Left cardiac atrium (tissue), 4 donors: ENCODE measurements at regions not wholly inside any gene's neighbourhood (a gene's known extent, or its start where the extent isn't known, plus 50 kb on each side); places are given as distances from the start of the nearest gene placed in this dataset.
"Not testable (repeated sequence)": the region's sequence is repeated elsewhere in the genome, so short reads cannot be mapped to it uniquely, and the experiment has no call there.

Source experiments
- ATAC-seq, 2 donors: fragments of 200-7000 bp; cut with Tn5 transposase; one replicate each; pipeline ENCODE4 v1.9.1; 2020; ENCODE audit warnings: mild to moderate bottlenecking in 2 of 2, moderate library complexity in 2 of 2
- DNase-seq: peaks from one replicate; pipeline ENCODE4 v3.0.0-alpha.2; 2020
- intact Hi-C, 2 donors: fragments of 100-400 bp; cut with DNase I; formaldehyde crosslinking; loops; one replicate each; pipeline versions ENCODE4 v1.14.1 to v1.15.1; 2022 to 2023
- donor health status: DM: no; HTN: yes; CAD: no.
- donor health status: DM: no; HTN: yes; CAD: no; lungs with severe emphysema.
- donor health status: DM: yes; HTN: yes; CAD: no.
- donor health status: Dilated cardiomyopathy.

DNA sequence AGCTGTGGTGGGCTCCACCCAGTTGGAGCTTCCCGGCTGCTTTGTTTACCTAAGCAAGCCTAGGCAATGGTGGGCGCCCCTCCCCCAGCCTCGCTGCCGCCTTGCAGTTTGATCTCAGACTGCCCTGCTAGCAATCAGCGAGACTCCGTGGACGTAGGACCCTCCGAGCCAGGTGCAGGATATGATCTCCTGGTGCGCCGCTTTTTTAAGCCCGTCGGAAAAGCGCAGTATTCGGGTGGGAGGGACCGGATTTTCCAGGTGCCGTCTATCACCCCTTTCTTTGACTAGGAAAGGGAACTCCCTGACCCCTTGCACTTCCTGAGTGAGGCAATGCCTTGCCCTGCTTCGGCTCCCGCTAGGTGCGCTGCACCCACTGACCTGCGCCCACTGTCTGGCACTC is 170.9 kb upstream of the ZBTB20 start:
- DNase-seq, ATAC-seq: not testable (repeated sequence)

GRCh38 chr3:115321400-115321805 is 174.3 kb upstream of the ZBTB20 start:
- no peak for DNase-seq
- intact Hi-C loops, result no loop called here
- peak in 1 of 2 donors; percentile 14 for ATAC-seq

More for the DNA sequence above, 170.9 kb upstream of the ZBTB20 start:
- intact Hi-C loops, result not testable (repeated sequence)

DNA sequence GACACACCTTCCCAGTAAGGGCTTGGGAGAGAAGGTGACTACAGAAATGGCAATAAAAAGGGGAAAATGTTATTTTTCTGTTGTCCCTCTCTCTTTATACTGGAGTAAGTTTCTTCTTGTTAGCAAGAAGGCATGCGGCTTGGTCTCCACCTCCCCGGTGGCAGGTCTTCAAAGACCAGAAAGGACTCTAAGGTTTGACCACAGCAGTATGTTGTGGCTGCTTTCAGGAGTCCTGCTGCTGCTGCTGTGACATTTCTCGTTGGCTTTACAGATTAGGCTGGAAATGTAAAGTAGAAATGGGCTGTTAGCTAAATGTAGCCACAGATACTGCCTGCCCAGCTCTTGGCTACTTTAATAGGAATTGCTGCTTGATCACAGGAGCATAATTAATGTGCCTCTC is 175.8 kb upstream of the ZBTB20 start:
- DNase-seq, result no peak
- intact Hi-C loops, result no loop called here
- no peak for ATAC-seq

GRCh38 chr3:115323380-115323779 is 176.3 kb upstream of the ZBTB20 start:
- intact Hi-C loops, result no loop called here
- no peak for ATAC-seq

DNA sequence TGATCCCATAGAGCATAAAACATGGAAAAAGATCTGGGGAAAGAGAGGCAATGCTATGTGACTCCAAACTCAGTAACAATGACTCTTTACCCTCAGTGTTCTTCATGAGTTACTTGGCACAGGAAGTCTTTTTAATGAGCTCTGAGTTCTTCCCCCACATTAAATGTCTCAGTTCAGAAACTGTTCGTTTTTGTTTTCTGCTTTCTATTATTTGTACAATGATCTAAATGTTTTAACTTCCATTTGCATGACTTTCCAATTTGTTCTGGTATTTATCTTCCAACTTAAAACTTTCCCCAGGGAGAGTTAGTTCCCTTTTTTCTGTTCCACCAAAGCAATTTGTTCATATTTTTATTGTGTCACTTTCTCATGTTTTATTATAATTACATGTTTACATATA is 177.0 kb upstream of the ZBTB20 start:
- DNase-seq, result no peak
- no peak for ATAC-seq
- intact Hi-C loops, result no loop called here

More at GRCh38 chr3:115323380-115323779, 176.3 kb upstream of the ZBTB20 start:
- DNase-seq, result no peak

- intact Hi-C loops, result no loop called here
- peak; percentile 21 for DNase-seq
These were observed 178.5 kb upstream of the ZBTB20 start for GRCh38 chr3:115325539-115325938.

GRCh38 chr3:115330430-115330829 is 183.3 kb upstream of the ZBTB20 start:
- no peak for ATAC-seq
- DNase-seq, result no peak
- intact Hi-C loops, result no loop called here

More at GRCh38 chr3:115325539-115325938, 178.5 kb upstream of the ZBTB20 start:
- ATAC-seq, result no peak

GRCh38 chr3:115332998-115333397 is 185.9 kb upstream of the ZBTB20 start:
- intact Hi-C loops, result no loop called here
- DNase-seq (no peak), ATAC-seq (no peak)

GRCh38 chr3:115336836-115337235 is 189.7 kb upstream of the ZBTB20 start:
- intact Hi-C loops, result no loop called here
- DNase-seq, result no peak
- ATAC-seq, result no peak

DNA sequence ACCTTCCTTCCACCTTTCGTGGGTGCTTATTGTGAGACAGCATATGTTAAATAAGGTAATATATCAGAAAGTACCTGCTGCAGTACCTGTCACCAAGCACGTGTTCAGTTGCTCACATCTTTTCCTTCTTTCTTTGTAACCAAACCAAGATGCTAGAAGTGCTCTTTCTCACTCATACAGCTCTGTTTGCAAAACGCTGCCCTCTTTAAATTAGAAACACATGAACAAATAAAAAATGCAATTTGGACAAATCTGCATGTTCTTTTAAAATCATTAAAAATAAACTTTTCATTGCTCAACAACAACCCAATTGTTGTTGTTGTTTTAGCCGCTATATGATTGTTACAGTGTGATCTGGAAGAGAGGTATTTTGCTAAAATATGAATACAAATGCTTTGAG is 193.5 kb upstream of the ZBTB20 start:
- ATAC-seq (no peak), DNase-seq (no peak)
- intact Hi-C loops, result no loop called here

- DNase-seq, result no peak
- peak in 1 of 2 donors; percentile 68 for ATAC-seq
- intact Hi-C loops, result no loop called here
These were observed 194.1 kb upstream of the ZBTB20 start for GRCh38 chr3:115341208-115341607.

- intact Hi-C loops, result no loop called here
- DNase-seq, result no peak
- no peak for ATAC-seq
These were observed 200.6 kb upstream of the ZBTB20 start for GRCh38 chr3:115347737-115348136.

GRCh38 chr3:115348412-115348811 is 201.3 kb upstream of the ZBTB20 start:
- intact Hi-C loops, result no loop called here
- DNase-seq (no peak), ATAC-seq (peak in 1 of 2 donors; percentile 27)

DNA sequence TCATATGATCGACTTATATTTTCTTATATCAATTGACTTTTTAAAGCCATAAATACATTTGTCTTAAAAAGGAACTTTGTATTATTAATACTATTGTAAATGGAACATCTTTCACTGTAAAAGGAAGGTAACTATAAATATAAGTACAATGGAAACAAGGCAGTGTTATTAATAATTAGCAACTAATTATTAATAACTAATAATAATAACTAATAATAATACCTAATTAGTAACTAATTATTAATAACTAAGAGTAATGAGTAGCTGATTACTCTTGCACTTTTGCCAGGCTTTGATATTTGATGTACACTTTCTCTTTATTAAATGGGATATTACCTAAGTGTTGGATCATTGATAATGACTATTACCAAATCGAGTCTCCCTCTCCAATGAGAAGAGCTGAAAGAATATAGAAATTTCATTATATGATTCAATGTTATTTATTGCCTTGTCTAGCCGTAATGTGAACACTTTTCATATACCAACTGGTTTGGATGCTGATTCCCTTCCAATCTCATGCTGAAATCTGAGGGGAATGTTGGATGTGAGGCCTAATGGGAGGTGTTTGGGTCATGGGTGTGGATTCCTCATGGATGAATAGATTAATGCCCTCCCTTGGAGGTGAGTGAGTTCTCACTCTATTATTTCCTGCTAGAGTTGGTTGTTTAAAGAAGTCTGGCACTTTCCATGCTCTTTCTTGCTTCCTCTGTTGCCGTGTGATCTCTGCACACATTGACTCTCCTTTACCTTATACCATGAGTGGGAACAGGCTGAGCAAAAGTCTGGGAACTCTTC is 202.1 kb upstream of the ZBTB20 start:
- DNase-seq (no peak), ATAC-seq (no peak)
- intact Hi-C loops, result no loop called here

GRCh38 chr3:115350606-115351005 is 203.5 kb upstream of the ZBTB20 start:
- ATAC-seq (no peak), DNase-seq (no peak)
- intact Hi-C loops, result no loop called here

DNA sequence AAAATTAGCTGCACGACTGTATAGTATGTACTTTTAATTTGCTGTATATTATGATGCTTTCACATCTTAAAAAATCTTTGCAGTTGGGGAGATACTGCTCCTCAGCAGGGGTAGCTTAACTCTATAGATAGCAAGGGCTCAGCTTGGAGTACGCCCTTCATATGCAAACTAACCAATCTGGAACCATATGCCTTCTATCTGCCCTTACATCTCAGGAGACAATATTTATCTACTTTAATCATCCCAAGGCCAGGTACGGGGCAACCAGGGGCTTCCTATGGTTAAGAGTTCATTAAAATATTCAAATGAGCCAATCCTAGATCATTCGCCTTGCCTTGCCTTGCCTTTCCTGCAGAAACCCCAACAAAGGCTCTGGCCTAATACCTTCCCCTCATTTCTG is 204.1 kb upstream of the ZBTB20 start:
- ATAC-seq (no peak), DNase-seq (no peak)
- intact Hi-C loops, result no loop called here

DNA sequence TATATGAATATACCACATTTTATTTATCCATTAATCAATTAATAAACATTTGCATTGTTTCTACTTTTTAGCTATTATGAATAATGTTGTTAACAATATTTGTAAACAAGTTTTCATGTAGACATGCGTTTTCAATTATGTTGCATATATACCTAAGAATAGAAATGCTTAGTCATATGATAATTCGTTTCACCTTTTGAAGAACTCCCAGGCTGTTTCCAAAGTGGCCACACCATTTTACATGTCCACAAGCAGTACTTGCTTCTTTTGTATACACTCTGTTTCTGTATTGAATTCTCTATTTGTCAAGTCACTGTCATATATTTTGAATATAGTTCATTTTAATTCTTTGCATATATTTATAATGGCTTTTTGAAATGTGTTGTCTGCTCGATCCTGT is 206.9 kb upstream of the ZBTB20 start:
- intact Hi-C loops, result no loop called here
- DNase-seq (no peak), ATAC-seq (no peak)

DNA sequence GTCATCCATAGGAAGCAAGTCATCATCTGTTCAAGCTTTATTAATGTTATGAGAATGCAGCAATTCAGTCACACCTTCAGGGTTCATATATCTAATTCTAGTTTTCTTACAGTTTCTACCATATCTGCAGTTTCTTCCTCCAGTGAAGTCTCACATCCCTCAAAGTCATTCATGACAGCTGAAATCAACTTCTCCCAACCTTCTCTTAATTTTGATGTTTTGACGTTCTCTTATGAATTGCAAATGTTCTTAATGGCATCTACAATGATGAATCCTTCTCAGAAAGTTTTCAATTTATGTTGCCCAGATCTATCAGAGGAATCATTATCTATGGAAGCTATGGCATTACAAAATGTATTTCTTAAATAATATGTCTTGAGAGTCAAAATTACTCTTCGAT is 210.4 kb upstream of the ZBTB20 start:
- DNase-seq (no peak), ATAC-seq (no peak)
- intact Hi-C loops, result no loop called here

- no peak for ATAC-seq
- no peak for DNase-seq
- intact Hi-C loops, result no loop called here
These were observed 212.4 kb upstream of the ZBTB20 start for GRCh38 chr3:115359536-115359935.

GRCh38 chr3:115361806-115362205 is 214.7 kb upstream of the ZBTB20 start:
- ATAC-seq, result no peak
- DNase-seq, result no peak
- intact Hi-C loops, result no loop called here

DNA sequence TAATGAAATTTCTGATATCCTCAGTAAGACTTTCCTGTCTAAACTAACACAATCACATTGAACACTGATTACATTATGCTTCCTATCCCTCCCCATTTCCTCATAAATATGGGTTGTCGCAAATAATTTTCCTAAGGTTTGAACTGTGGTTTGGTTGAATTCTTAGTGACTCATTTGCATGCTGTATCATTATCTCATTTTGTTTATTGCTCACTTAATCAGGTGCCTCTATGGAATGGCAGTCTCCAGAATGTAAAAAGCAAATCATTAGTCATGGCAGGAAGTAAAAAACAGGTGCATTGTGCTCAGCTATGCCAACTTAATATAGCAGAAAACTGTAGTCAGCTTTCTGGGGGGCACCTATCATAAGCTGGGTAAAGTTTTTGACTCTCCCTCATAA is 216.0 kb upstream of the ZBTB20 start:
- intact Hi-C loops, result no loop called here
- ATAC-seq, result no peak
- no peak for DNase-seq
